ENCODE measurements at regions not wholly inside any gene's neighbourhood (a gene's known extent, or its start where the extent isn't known, plus 50 kb on each side); places are given as distances from the start of the nearest gene placed in this dataset.

DNA sequence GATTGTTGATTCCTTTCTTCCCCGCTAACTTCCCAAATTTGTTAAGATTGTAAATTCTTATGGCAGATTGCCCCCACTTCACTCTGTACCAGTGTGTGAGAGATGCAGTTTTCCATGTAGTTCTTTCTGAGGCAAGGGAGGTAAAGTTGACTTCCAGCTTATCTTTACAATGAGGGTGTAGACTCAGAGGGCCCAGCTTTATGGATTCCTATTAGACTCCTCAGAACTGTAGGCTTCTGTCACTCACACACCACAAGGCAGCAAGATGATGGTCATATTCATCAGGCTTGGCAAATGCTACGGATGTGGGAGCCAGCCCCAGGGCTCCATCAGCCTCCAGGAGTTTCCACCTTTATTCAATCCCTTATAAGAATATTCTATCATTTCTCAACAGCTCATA lies 461.9 kb upstream of the KLF4 start:
- no CpG with 5 or more reads among the region's 2 CpGs for WGBS (ENCODE audit: extremely low coverage, insufficient read length, low lambda C conversion rate)
- no peaks in the 10 kb centered on the region for H3K27me3 Mint-ChIP-seq (ENCODE audit: low read depth)

More for the DNA sequence above, 461.9 kb upstream of the KLF4 start:
- Mint-ChIP-seq H3K4me3 (no peak overlapping the region), H3K9me3 (peaks cover 19 to 24% of the 10 kb centered on the region in 2 experiments), H3K27ac (no peak overlapping the region), H3K36me3 (ENCODE audit: insufficient read depth in 1 of 3, low read depth in 3 of 3) (peaks cover 2 to 18% (median 7%) of the 10 kb centered on the region in 3 experiments; a peak in 6 of 7 replicates), H3K4me1 (no peaks in the 10 kb centered on the region)
- Histone ChIP-seq H2BK12ac (ENCODE audit: insufficient read length, low read depth, low read length) (no peak overlapping the region), H2BK20ac (ENCODE audit: low read depth, low read length, poor library complexity, severe bottlenecking) (no peak overlapping the region), H3K56ac (ENCODE audit: insufficient read length, low read depth, low read length) (no peak overlapping the region), H3K27me3 (ENCODE audit: insufficient read depth, low read length) (no peaks in the 10 kb centered on the region), H2AFZ (ENCODE audit: low read length) (no peak overlapping the region), H3K4me1 (ENCODE audit: insufficient read depth, low read length) (no peaks in the 10 kb centered on the region), H4K91ac (ENCODE audit: insufficient read length, low read depth, low read length) (no peak overlapping the region), H3K79me2 (ENCODE audit: insufficient read depth, low read length) (no peaks in the 10 kb centered on the region), H3K9ac (ENCODE audit: extremely low read depth, insufficient read length, low read length) (no peak overlapping the region), H3K9me3 (ENCODE audit: control insufficient read depth, low read depth, low read length) (no peaks in the 10 kb centered on the region), H4K8ac (replicated peaks; ENCODE audit: insufficient read length, low read depth, low read length) (no peak overlapping the region), H3K18ac (ENCODE audit: insufficient read length, low read depth, low read length) (no peak overlapping the region), H3K27ac (ENCODE audit: insufficient read length, low read depth, low read length) (no peak overlapping the region), H4K20me1 (ENCODE audit: control insufficient read depth, insufficient read depth, insufficient read length) (no peaks in the 10 kb centered on the region), H3K23me2 (ENCODE audit: insufficient read length, low read depth, low read length, poor library complexity, severe bottlenecking) (no peaks in the 10 kb centered on the region), H3K14ac (ENCODE audit: insufficient read depth, low read length) (no peak overlapping the region), H4K5ac (ENCODE audit: insufficient read length, low read depth, low read length) (no peak overlapping the region), H2BK5ac (ENCODE audit: insufficient read length, low read length) (no peak overlapping the region), H3K4ac (ENCODE audit: low read depth, low read length) (no peak overlapping the region), H3K79me1 (ENCODE audit: insufficient read depth, low read depth, low read length, poor library complexity, severe bottlenecking) (no peaks in the 10 kb centered on the region), H3K23ac (ENCODE audit: insufficient read length, low read depth, low read length) (no peak overlapping the region), H2BK120ac (ENCODE audit: low read depth, low read length, poor library complexity, severe bottlenecking) (no peak overlapping the region), H3K4me2 (ENCODE audit: insufficient read depth, insufficient read length, low read length) (no peak overlapping the region), H2AK5ac (ENCODE audit: insufficient read length, low read length) (no peak overlapping the region), H2BK15ac (ENCODE audit: low read depth, low read length) (no peak overlapping the region), H3T11ph (ENCODE audit: low read length) (no peak overlapping the region)
- TF ChIP-seq, protein P1, sequence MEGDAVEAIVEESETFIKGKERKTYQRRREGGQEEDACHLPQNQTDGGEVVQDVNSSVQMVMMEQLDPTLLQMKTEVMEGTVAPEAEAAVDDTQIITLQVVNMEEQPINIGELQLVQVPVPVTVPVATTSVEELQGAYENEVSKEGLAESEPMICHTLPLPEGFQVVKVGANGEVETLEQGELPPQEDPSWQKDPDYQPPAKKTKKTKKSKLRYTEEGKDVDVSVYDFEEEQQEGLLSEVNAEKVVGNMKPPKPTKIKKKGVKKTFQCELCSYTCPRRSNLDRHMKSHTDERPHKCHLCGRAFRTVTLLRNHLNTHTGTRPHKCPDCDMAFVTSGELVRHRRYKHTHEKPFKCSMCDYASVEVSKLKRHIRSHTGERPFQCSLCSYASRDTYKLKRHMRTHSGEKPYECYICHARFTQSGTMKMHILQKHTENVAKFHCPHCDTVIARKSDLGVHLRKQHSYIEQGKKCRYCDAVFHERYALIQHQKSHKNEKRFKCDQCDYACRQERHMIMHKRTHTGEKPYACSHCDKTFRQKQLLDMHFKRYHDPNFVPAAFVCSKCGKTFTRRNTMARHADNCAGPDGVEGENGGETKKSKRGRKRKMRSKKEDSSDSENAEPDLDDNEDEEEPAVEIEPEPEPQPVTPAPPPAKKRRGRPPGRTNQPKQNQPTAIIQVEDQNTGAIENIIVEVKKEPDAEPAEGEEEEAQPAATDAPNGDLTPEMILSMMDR (conservative IDR thresholded peaks at IDR 0.05) = no peak
- no peak for DNase-seq
